ENCODE measurements at regions not wholly inside any gene's neighbourhood (a gene's known extent, or its start where the extent isn't known, plus 50 kb on each side); places are given as distances from the start of the nearest gene placed in this dataset.
"Not testable (repeated sequence)": the region's sequence is repeated elsewhere in the genome, so short reads cannot be mapped to it uniquely, and the experiment has no call there.

GRCh38 chr17:51467336-51467735 lies 207.0 kb downstream of the UTP18 start:
- no peak overlapping the region for H3K27ac Mint-ChIP-seq
- no peak overlapping the region for H3K4me3 Mint-ChIP-seq
- H3K27me3 Mint-ChIP-seq = no peaks in the 10 kb centered on the region
- ATAC-seq (no peak), DNase-seq (no peak)
- POLR2A ChIA-PET = no interaction called here
- no peaks in the 10 kb centered on the region for H3K36me3 Mint-ChIP-seq (ENCODE audit: low read depth)
- CTCF ChIA-PET = no interaction called here
- no peaks in the 10 kb centered on the region for H3K9me3 Mint-ChIP-seq (ENCODE audit: low read depth)
- intact Hi-C loops (cut with DNase I, micrococcal nuclease) = loop anchor here in 1 of 2 experiments (10.0 kb wide), 1 partner anchor 267 kb away; no protein-coding TSS in a partner anchor
- no peaks in the 10 kb centered on the region for H3K4me1 Mint-ChIP-seq

GRCh38 chr17:51472670-51473205 lies 212.4 kb downstream of the UTP18 start:
- Mint-ChIP-seq H3K27ac (no peak overlapping the region), H3K36me3 (ENCODE audit: low read depth) (no peaks in the 10 kb centered on the region), H3K27me3 (no peaks in the 10 kb centered on the region), H3K4me3 (no peak overlapping the region), H3K4me1 (no peaks in the 10 kb centered on the region), H3K9me3 (ENCODE audit: low read depth) (no peaks in the 10 kb centered on the region)
- ATAC-seq (no peak), DNase-seq (no peak)
- POLR2A ChIA-PET = interaction anchor here (0.6 kb wide), 1 partner anchor 104 kb away, joined by 3 read pairs; no protein-coding TSS in a partner anchor
- intact Hi-C loops (cut with DNase I, micrococcal nuclease) = no loop called here
- CTCF ChIA-PET = interaction anchor here (0.5 to 2.7 kb wide), 5 partner anchors 10 to 148 kb away, joined by 3 to 16 read pairs (median 3); no protein-coding TSS in a partner anchor

DNA sequence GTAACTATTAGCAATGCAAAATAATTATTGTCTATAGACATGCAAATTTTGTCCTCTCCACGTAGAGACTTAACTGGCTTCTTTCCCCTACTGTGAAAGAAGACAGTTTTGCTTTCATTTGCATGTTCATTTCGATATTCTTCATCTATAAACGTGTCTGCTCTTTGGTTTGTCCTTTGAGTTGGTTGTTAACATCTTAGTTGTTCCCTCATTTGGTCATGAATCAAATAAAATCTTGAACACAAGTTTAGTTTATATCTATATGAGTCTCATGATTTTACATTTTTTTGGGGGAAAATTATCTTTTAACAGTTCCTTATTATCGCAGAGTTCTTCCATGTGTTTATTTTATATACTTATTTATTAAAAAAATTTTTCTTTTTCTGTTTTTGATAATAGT lies 214.4 kb downstream of the UTP18 start:
- H3K4me3 Mint-ChIP-seq = no peak overlapping the region
- intact Hi-C loops (cut with DNase I, micrococcal nuclease) = no loop called here
- H3K4me1 Mint-ChIP-seq = no peaks in the 10 kb centered on the region
- no peak for DNase-seq
- H3K27ac Mint-ChIP-seq = no peak overlapping the region
- ChIA-PET CTCF (interaction anchor here (0.7 to 5.0 kb wide), 2 partner anchors 12 to 188 kb away, joined by 3 to 18 read pairs; no protein-coding TSS in a partner anchor), POLR2A (no interaction called here)
- H3K27me3 Mint-ChIP-seq = no peaks in the 10 kb centered on the region
- H3K36me3 Mint-ChIP-seq (ENCODE audit: low read depth) = no peaks in the 10 kb centered on the region
- ATAC-seq = no peak
- H3K9me3 Mint-ChIP-seq (ENCODE audit: low read depth) = peaks cover 2% of the 10 kb centered on the region

- ATAC-seq = no peak
- peaks cover 4% of the 10 kb centered on the region for H3K9me3 Mint-ChIP-seq (ENCODE audit: low read depth)
- no peaks in the 10 kb centered on the region for H3K4me1 Mint-ChIP-seq
- H3K4me3 Mint-ChIP-seq = no peak overlapping the region
- ChIA-PET CTCF (interaction anchor here (0.7 to 5.0 kb wide), 2 partner anchors 13 to 176 kb away, joined by 4 to 18 read pairs; no protein-coding TSS in a partner anchor), POLR2A (no interaction called here)
- no peaks in the 10 kb centered on the region for H3K27me3 Mint-ChIP-seq
- DNase-seq = no peak
- intact Hi-C loops (cut with DNase I, micrococcal nuclease) = no loop called here
- H3K27ac Mint-ChIP-seq = no peak overlapping the region
- H3K36me3 Mint-ChIP-seq (ENCODE audit: low read depth) = no peaks in the 10 kb centered on the region
Measured at GRCh38 chr17:51475730-51476129, 215.4 kb downstream of the UTP18 start.

- Mint-ChIP-seq H3K9me3 (ENCODE audit: low read depth) (peaks cover 11% of the 10 kb centered on the region), H3K4me1 (no peaks in the 10 kb centered on the region), H3K27me3 (no peaks in the 10 kb centered on the region), H3K4me3 (no peak overlapping the region), H3K27ac (no peak overlapping the region), H3K36me3 (ENCODE audit: low read depth) (peaks cover 3% of the 10 kb centered on the region)
- POLR2A ChIA-PET = no interaction called here
- no peak for ATAC-seq
- intact Hi-C loops (cut with DNase I, micrococcal nuclease) = no loop called here
- no peak for DNase-seq
- CTCF ChIA-PET = interaction anchor here (0.6 kb wide), 1 partner anchor 60 kb away, joined by 3 read pairs; no protein-coding TSS in a partner anchor
Measured at GRCh38 chr17:51479303-51479702, 219.0 kb downstream of the UTP18 start.

- peaks cover 3% of the 10 kb centered on the region for H3K36me3 Mint-ChIP-seq (ENCODE audit: low read depth)
- ATAC-seq (no peak), DNase-seq (no peak)
- no peaks in the 10 kb centered on the region for H3K4me1 Mint-ChIP-seq
- peaks cover 11% of the 10 kb centered on the region for H3K9me3 Mint-ChIP-seq (ENCODE audit: low read depth)
- H3K27me3 Mint-ChIP-seq = no peaks in the 10 kb centered on the region
- no peak overlapping the region for H3K27ac Mint-ChIP-seq
- CTCF ChIA-PET = no interaction called here
- intact Hi-C loops (cut with DNase I, micrococcal nuclease) = no loop called here
- H3K4me3 Mint-ChIP-seq = no peak overlapping the region
- POLR2A ChIA-PET = no interaction called here
Measured at GRCh38 chr17:51481370-51481769, 221.0 kb downstream of the UTP18 start.

- H3K4me1 Mint-ChIP-seq; intact Hi-C loops (cut with DNase I, micrococcal nuclease); H3K27ac Mint-ChIP-seq; CTCF ChIA-PET; ATAC-seq; DNase-seq; POLR2A ChIA-PET; H3K27me3 Mint-ChIP-seq; H3K36me3 Mint-ChIP-seq (ENCODE audit: low read depth); H3K4me3 Mint-ChIP-seq: not testable (repeated sequence)
- peaks cover 11% of the 10 kb centered on the region for H3K9me3 Mint-ChIP-seq (ENCODE audit: low read depth)
Measured at GRCh38 chr17:51482248-51482647, 221.9 kb downstream of the UTP18 start.

DNA sequence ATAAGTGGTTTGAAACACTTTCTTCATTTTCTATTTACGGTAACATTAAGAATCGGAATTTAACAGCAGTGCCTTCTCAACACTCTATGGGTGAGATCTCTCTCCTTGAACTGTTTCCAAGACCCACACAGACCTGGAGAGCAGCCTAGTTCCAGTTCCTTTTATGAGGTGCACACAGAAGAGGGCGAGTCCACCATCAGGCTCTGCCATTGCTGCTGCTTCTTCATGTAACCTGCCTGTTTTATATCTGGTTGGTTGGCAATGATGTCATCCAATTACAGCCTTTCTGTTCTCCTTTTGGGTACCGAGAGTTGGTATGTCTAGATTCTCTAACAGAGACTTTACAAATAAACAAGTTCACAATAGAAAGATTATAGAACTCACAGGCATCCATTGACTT lies 225.7 kb downstream of the UTP18 start:
- Mint-ChIP-seq H3K27me3 (no peaks in the 10 kb centered on the region), H3K9me3 (ENCODE audit: low read depth) (peaks cover 7% of the 10 kb centered on the region), H3K4me1 (peaks cover 4% of the 10 kb centered on the region), H3K27ac (no peak overlapping the region), H3K36me3 (ENCODE audit: low read depth) (peaks cover 3% of the 10 kb centered on the region), H3K4me3 (no peak overlapping the region)
- POLR2A ChIA-PET = no interaction called here
- CTCF ChIA-PET = interaction anchor here (0.9 kb wide), 1 partner anchor 14 kb away, joined by 3 read pairs; no protein-coding TSS in a partner anchor
- ATAC-seq = no peak
- intact Hi-C loops (cut with DNase I, micrococcal nuclease) = no loop called here
- no peak for DNase-seq

GRCh38 chr17:51486885-51487520 lies 226.7 kb downstream of the UTP18 start:
- no peaks in the 10 kb centered on the region for H3K9me3 Mint-ChIP-seq (ENCODE audit: low read depth)
- intact Hi-C loops (cut with DNase I, micrococcal nuclease) = no loop called here
- H3K36me3 Mint-ChIP-seq (ENCODE audit: low read depth) = no peaks in the 10 kb centered on the region
- no peaks in the 10 kb centered on the region for H3K27me3 Mint-ChIP-seq
- H3K4me1 Mint-ChIP-seq = peaks cover 4% of the 10 kb centered on the region
- CTCF ChIA-PET = no interaction called here
- POLR2A ChIA-PET = no interaction called here
- no peak overlapping the region for H3K27ac Mint-ChIP-seq
- ATAC-seq = no peak
- DNase-seq = no peak
- no peak overlapping the region for H3K4me3 Mint-ChIP-seq

DNA sequence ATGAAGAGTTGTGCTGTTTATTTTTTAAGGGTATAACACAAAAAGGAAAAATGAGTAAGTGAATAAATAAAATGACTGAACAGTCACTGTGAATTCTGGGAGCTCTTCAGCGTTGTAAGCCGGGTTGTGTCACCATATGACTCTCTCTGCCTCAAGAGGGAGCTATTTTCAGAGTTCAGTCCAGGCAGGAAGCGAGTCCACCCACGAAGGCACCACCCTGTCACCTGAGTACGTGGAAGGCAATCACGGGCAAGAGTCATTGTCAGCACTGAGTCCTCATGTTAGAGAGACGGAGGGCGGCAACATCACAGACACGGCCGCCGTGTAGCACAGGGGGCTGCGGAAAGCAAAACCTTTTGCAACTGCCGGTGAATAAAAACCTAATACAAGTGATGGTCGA lies 227.6 kb downstream of the UTP18 start:
- Mint-ChIP-seq H3K4me1 (peaks cover 4% of the 10 kb centered on the region), H3K9me3 (ENCODE audit: low read depth) (no peaks in the 10 kb centered on the region), H3K4me3 (no peak overlapping the region), H3K27me3 (no peaks in the 10 kb centered on the region), H3K27ac (no peak overlapping the region), H3K36me3 (ENCODE audit: low read depth) (no peaks in the 10 kb centered on the region)
- DNase-seq = peak; percentile 64
- ChIA-PET CTCF (interaction anchor here (0.6 to 1.2 kb wide), 4 partner anchors 10 to 323 kb away, joined by 3 to 5 read pairs (median 3); no protein-coding TSS in a partner anchor), POLR2A (no interaction called here)
- intact Hi-C loops (cut with DNase I, micrococcal nuclease) = no loop called here
- peak; percentile 92 for ATAC-seq

- CTCF ChIA-PET = interaction anchor here (0.6 kb wide), 1 partner anchor 120 kb away, joined by 3 read pairs; no protein-coding TSS in a partner anchor
- POLR2A ChIA-PET = no interaction called here
- Mint-ChIP-seq H3K4me1 (peaks cover 4% of the 10 kb centered on the region), H3K27me3 (no peaks in the 10 kb centered on the region), H3K27ac (no peak overlapping the region), H3K9me3 (ENCODE audit: low read depth) (no peaks in the 10 kb centered on the region), H3K36me3 (ENCODE audit: low read depth) (no peaks in the 10 kb centered on the region), H3K4me3 (no peak overlapping the region)
- intact Hi-C loops (cut with DNase I, micrococcal nuclease) = no loop called here
- ATAC-seq (no peak), DNase-seq (no peak)
Measured at GRCh38 chr17:51491416-51491815, 231.1 kb downstream of the UTP18 start.

DNA sequence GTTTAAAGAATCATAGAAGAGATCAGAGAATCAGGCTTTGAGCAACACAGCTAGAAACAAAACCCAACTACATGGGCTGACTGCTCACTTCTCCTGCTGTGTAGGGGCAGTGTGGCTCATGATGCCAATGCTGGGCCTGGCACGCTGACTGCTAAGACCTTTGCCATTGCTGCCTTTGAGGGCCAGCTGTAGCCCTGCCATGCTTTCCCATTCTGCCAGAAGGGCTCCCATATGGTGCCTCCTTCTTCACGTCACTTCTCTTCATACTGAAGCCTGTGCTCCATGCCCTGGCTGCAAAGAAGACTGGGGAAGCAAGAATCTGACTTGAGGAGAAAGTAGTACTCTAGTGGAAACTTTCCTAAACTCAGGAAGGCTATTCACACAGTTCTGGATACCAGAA lies 232.9 kb downstream of the UTP18 start:
- no peak overlapping the region for H3K27ac Mint-ChIP-seq
- H3K27me3 Mint-ChIP-seq = no peaks in the 10 kb centered on the region
- DNase-seq (no peak), ATAC-seq (no peak)
- no peak overlapping the region for H3K4me3 Mint-ChIP-seq
- no peaks in the 10 kb centered on the region for H3K9me3 Mint-ChIP-seq (ENCODE audit: low read depth)
- POLR2A ChIA-PET = no interaction called here
- CTCF ChIA-PET = no interaction called here
- H3K36me3 Mint-ChIP-seq (ENCODE audit: low read depth) = no peaks in the 10 kb centered on the region
- intact Hi-C loops (cut with DNase I, micrococcal nuclease) = no loop called here
- H3K4me1 Mint-ChIP-seq = no peaks in the 10 kb centered on the region

Data from activated CD4-positive, alpha-beta T cell treated with anti-CD3 and anti-CD28 coated beads for 36 hours (primary cell).